ENCODE measurements at regions not wholly inside any gene's neighbourhood (a gene's known extent, or its start where the extent isn't known, plus 50 kb on each side); places are given as distances from the start of the nearest gene placed in this dataset.

DNA sequence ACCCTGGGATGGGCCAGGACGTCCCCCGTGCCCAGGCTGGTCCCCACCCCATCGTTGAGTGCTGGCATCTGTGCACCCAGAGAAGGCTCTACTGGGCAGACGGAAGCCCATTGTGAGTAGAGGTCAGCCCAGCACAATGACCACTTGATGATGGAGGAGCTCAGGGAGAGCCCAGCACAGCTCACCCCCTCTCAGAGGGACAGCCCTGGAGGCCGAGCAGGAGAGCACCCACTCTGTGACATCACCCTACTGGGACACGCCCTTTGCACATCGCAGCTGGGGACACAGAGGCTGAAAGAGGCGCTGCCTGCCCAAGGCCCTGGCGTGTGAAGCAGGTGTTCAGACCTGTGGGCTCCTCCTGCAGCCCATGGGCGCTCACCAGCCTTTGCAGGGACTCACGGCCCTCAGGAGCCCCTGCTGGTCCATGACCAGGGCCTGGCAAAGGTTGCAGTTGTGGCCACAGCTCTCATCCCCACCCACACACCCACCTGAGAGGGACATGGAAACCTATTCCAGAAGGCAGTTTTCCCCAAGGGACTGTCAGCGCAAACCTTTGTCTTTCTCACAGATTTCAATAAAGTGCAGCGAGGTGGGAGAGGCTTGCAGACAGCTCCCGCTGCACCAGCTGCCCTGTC lies 67.2 kb upstream of the PPP2R2D start:
- no peak overlapping the region for H3K4me2 ChIP-seq
- H3K4me3 ChIP-seq = no peak overlapping the region
- 94% methylated on average over 14 of the region's 14 CpGs for WGBS (ENCODE audit: low lambda C conversion rate, missing lambda C conversion rate)
- H3K9me2 ChIP-seq (replicated peaks; ENCODE audit: insufficient read depth) = no peaks in the 10 kb centered on the region
- H3K79me2 ChIP-seq = no peaks in the 10 kb centered on the region
- no peak for DNase-seq (ENCODE audit: low spot score)
- H3K4me1 ChIP-seq (ENCODE audit: insufficient read depth) = no peaks in the 10 kb centered on the region
- TF ChIP-seq EZH2 (IDR thresholded peaks at IDR 0.05; ENCODE audit: borderline replicate concordance) (no peak), CTCF (IDR thresholded peaks at IDR 0.05; ENCODE audit: poor library complexity) (no peak), EZH2phosphoT487 (IDR thresholded peaks at IDR 0.05; ENCODE audit: low read depth, severe bottlenecking, unreplicated experiment) (no peak)
- H3K27ac ChIP-seq = no peak overlapping the region
- no peaks in the 10 kb centered on the region for H4K20me1 ChIP-seq (ENCODE audit: insufficient read depth, poor library complexity, severe bottlenecking)
- no peaks in the 10 kb centered on the region for H3K27me3 ChIP-seq
- no peak overlapping the region for H2AFZ ChIP-seq
- no peaks in the 10 kb centered on the region for H3K9me3 ChIP-seq (ENCODE audit: low read depth)
- H3K36me3 ChIP-seq (replicated peaks; ENCODE audit: insufficient read depth, low read depth) = no peaks in the 10 kb centered on the region

- H3K27ac ChIP-seq = no peak overlapping the region
- TF ChIP-seq EZH2 (IDR thresholded peaks at IDR 0.05; ENCODE audit: borderline replicate concordance) (no peak), CTCF (IDR thresholded peaks at IDR 0.05; ENCODE audit: poor library complexity) (no peak), EZH2phosphoT487 (IDR thresholded peaks at IDR 0.05; ENCODE audit: low read depth, severe bottlenecking, unreplicated experiment) (no peak)
- H3K9me2 ChIP-seq (replicated peaks; ENCODE audit: insufficient read depth) = no peaks in the 10 kb centered on the region
- H4K20me1 ChIP-seq (ENCODE audit: insufficient read depth, poor library complexity, severe bottlenecking) = no peaks in the 10 kb centered on the region
- DNase-seq (ENCODE audit: low spot score) = no peak
- no peak overlapping the region for H3K4me2 ChIP-seq
- no peaks in the 10 kb centered on the region for H3K9me3 ChIP-seq (ENCODE audit: low read depth)
- H3K36me3 ChIP-seq (replicated peaks; ENCODE audit: insufficient read depth, low read depth) = no peaks in the 10 kb centered on the region
- 94% methylated on average over 8 of the region's 8 CpGs for WGBS (ENCODE audit: low lambda C conversion rate, missing lambda C conversion rate)
- H3K4me3 ChIP-seq = no peak overlapping the region
- H3K27me3 ChIP-seq = no peaks in the 10 kb centered on the region
- H3K79me2 ChIP-seq = no peaks in the 10 kb centered on the region
- no peaks in the 10 kb centered on the region for H3K4me1 ChIP-seq (ENCODE audit: insufficient read depth)
- H2AFZ ChIP-seq = no peak overlapping the region
Observed at GRCh38 chr10:131834152-131834810, 66.5 kb upstream of the PPP2R2D start.

DNA sequence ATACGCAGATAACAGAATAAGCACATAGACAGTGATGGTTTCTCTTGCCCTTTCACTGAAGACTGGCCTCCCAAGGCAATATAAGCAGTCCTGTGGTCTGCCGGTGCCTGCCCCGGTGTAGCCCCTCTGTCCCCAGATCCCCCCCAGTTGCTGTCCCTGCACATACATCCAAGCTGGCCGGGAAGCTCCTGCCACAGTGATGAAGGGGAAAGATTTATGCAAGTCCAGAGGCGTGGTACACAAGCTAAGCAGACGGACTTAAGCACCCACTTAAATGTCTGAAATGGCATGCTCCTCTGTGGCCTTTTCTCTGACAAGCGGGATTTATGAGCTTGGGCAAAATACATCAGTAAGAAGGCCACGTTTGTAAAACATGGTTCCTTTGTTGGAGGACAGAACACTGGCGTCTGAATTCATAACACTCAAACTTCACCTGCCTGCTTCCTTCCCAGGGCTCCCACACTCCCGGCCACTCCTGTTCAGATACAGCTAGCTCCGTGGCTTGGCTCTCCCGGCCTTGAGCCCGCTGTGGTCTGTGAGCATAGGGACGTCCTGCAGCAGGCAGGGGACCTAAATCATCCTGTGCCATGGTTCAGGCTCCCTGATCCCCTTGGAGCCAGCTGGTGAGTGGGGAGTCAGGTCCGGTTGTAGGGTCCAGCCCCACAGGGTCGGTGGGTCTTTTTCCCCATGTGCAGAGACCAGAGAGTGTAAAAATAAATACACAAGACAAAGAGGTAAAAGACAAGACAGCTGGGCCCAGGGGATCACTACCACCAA lies 61.7 kb upstream of the PPP2R2D start:
- no peaks in the 10 kb centered on the region for H3K4me1 ChIP-seq (ENCODE audit: insufficient read depth)
- TF ChIP-seq CTCF (IDR thresholded peaks at IDR 0.05; ENCODE audit: poor library complexity) = no peak
- no peak for TF ChIP-seq EZH2phosphoT487 (IDR thresholded peaks at IDR 0.05; ENCODE audit: low read depth, severe bottlenecking, unreplicated experiment)
- H3K79me2 ChIP-seq = no peaks in the 10 kb centered on the region
- H3K36me3 ChIP-seq (replicated peaks; ENCODE audit: insufficient read depth, low read depth) = no peaks in the 10 kb centered on the region
- no peaks in the 10 kb centered on the region for H4K20me1 ChIP-seq (ENCODE audit: insufficient read depth, poor library complexity, severe bottlenecking)
- WGBS (ENCODE audit: low lambda C conversion rate, missing lambda C conversion rate) = 86% methylated on average over 16 of the region's 16 CpGs
- H3K9me3 ChIP-seq (ENCODE audit: low read depth) = no peaks in the 10 kb centered on the region
- H3K4me2 ChIP-seq = no peak overlapping the region
- no peak overlapping the region for H2AFZ ChIP-seq
- H3K27ac ChIP-seq = no peak overlapping the region
- no peaks in the 10 kb centered on the region for H3K27me3 ChIP-seq
- no peak overlapping the region for H3K4me3 ChIP-seq
- no peaks in the 10 kb centered on the region for H3K9me2 ChIP-seq (replicated peaks; ENCODE audit: insufficient read depth)
- no peak for DNase-seq (ENCODE audit: low spot score)
